H9 (cell line): ENCODE measurements at regions not wholly inside any gene's neighbourhood (a gene's known extent, or its start where the extent isn't known, plus 50 kb on each side); places are given as distances from the start of the nearest gene placed in this dataset.

Experiments
- DNase-seq: peaks from one replicate; pipeline ENCODE4 v3.0.0-alpha.2; 2017
- H2AFZ ChIP-seq: one replicate; pipeline ENCODE4 v1.6.1; 2013; ENCODE audit warnings: mild to moderate bottlenecking, low read length, control low read depth, moderate library complexity
- H2AK5ac ChIP-seq: 2 replicates; pipeline ENCODE4 v1.6.1; 2013; ENCODE audit warnings: low read length, control low read depth, mixed read lengths; ENCODE audit not compliant: insufficient read length
- H2BK120ac ChIP-seq: one replicate; pipeline ENCODE4 v1.6.1; 2013; ENCODE audit warnings: low read depth, mild to moderate bottlenecking, low read length, control low read depth, inconsistent platforms; ENCODE audit not compliant: poor library complexity, severe bottlenecking
- H2BK12ac ChIP-seq: 2 replicates; pipeline ENCODE4 v1.6.1; 2013; ENCODE audit warnings: low read length, control low read depth, mixed read lengths, low read depth; ENCODE audit not compliant: insufficient read length
- H2BK15ac ChIP-seq: 2 replicates; pipeline ENCODE4 v1.6.1; 2013; ENCODE audit warnings: low read depth, low read length, control low read depth
- H2BK20ac ChIP-seq: one replicate; pipeline ENCODE4 v1.6.1; 2013; ENCODE audit warnings: low read depth, mild to moderate bottlenecking, low read length, control low read depth, inconsistent platforms; ENCODE audit not compliant: poor library complexity, severe bottlenecking
- H2BK5ac ChIP-seq: 2 replicates; pipeline ENCODE4 v1.6.1; 2013; ENCODE audit warnings: low read length, control low read depth, mixed read lengths; ENCODE audit not compliant: insufficient read length
- H3K14ac ChIP-seq: 2 replicates; pipeline ENCODE4 v1.6.1; 2013; ENCODE audit warnings: low read length, control low read depth; ENCODE audit not compliant: insufficient read depth
- H3K18ac ChIP-seq: 2 replicates; pipeline ENCODE4 v1.6.1; 2013; ENCODE audit warnings: low read depth, mild to moderate bottlenecking, mixed read lengths, low read length, control low read depth; ENCODE audit not compliant: insufficient read length
- H3K23ac ChIP-seq: 2 replicates; pipeline ENCODE4 v1.6.1; 2013; ENCODE audit warnings: low read length, control low read depth, mixed read lengths, low read depth; ENCODE audit not compliant: insufficient read length
- H3K23me2 ChIP-seq: 2 replicates; pipeline ENCODE4 v1.6.1; 2013; ENCODE audit warnings: low read depth, mild to moderate bottlenecking, mixed read lengths, low read length, control low read depth; ENCODE audit not compliant: insufficient read length, poor library complexity, severe bottlenecking
- H3K27ac ChIP-seq: 2 replicates; pipeline ENCODE4 v1.5.1; 2013; ENCODE audit warnings: low read length, control low read depth, mixed read lengths, low read depth; ENCODE audit not compliant: insufficient read length
- H3K27me3 ChIP-seq: 2 replicates; pipeline ENCODE4 v1.6.1; 2013; ENCODE audit warnings: low read length, control low read depth, inconsistent platforms; ENCODE audit not compliant: insufficient read depth
- H3K4ac ChIP-seq: 2 replicates; pipeline ENCODE4 v1.6.1; 2013; ENCODE audit warnings: low read depth, mild to moderate bottlenecking, control low read depth, inconsistent platforms, low read length, moderate library complexity
- H3K4me1 ChIP-seq: 2 replicates; pipeline ENCODE4 v1.6.1; 2013; ENCODE audit warnings: low read length, control low read depth, inconsistent platforms; ENCODE audit not compliant: insufficient read depth
- H3K4me2 ChIP-seq: 2 replicates; pipeline ENCODE4 v1.6.1; 2013; ENCODE audit warnings: low read length, control low read depth, mixed read lengths; ENCODE audit not compliant: insufficient read length, insufficient read depth
- H3K56ac ChIP-seq: 2 replicates; pipeline ENCODE4 v1.6.1; 2013; ENCODE audit warnings: low read depth, mild to moderate bottlenecking, mixed read lengths, low read length, control low read depth; ENCODE audit not compliant: insufficient read length
- H3K79me1 ChIP-seq: 2 replicates; pipeline ENCODE4 v1.6.1; 2013; ENCODE audit warnings: low read depth, mild to moderate bottlenecking, moderate library complexity, low read length, control low read depth, inconsistent platforms; ENCODE audit not compliant: insufficient read depth, poor library complexity, severe bottlenecking
- H3K79me2 ChIP-seq: 2 replicates; pipeline ENCODE4 v1.6.1; 2013; ENCODE audit warnings: low read length, control low read depth, inconsistent platforms; ENCODE audit not compliant: insufficient read depth
- H3K9ac ChIP-seq: 2 replicates; pipeline ENCODE4 v1.6.1; 2013; ENCODE audit warnings: low read length, control low read depth, mixed read lengths; ENCODE audit not compliant: insufficient read length; ENCODE audit errors: extremely low read depth
- H3K9me3 ChIP-seq: one replicate; pipeline ENCODE4 v1.6.1; 2013; ENCODE audit warnings: low read depth, low read length, inconsistent platforms; ENCODE audit not compliant: control insufficient read depth
- H3T11ph ChIP-seq: one replicate; pipeline ENCODE4 v1.6.1; 2013; ENCODE audit warnings: mild to moderate bottlenecking, low read length, control low read depth, inconsistent platforms
- H4K20me1 ChIP-seq: one replicate; pipeline ENCODE4 v1.6.1; 2013; ENCODE audit not compliant: control insufficient read depth, insufficient read length, insufficient read depth
- H4K5ac ChIP-seq: 2 replicates; pipeline ENCODE4 v1.6.1; 2013; ENCODE audit warnings: low read depth, mild to moderate bottlenecking, mixed read lengths, low read length, control low read depth; ENCODE audit not compliant: insufficient read length
- H4K8ac ChIP-seq: replicated peaks from 2 replicates; pipeline ENCODE4 v1.6.1; 2013; ENCODE audit warnings: low read length, control low read depth, mixed read lengths, low read depth; ENCODE audit not compliant: insufficient read length
- H4K91ac ChIP-seq: 2 replicates; pipeline ENCODE4 v1.6.1; 2013; ENCODE audit warnings: low read depth, mild to moderate bottlenecking, moderate library complexity, mixed read lengths, low read length, control low read depth; ENCODE audit not compliant: insufficient read length
- H3K27ac Mint-ChIP-seq, 3 experiments: 2 replicates in 2 of 3; 3 replicates in 1 of 3; pipeline ENCODE4 v1.8.0; 2020 to 2021; ENCODE audit warnings: mixed read lengths in 3 of 3, mild to moderate bottlenecking in 1 of 3, moderate library complexity in 1 of 3
- H3K27me3 Mint-ChIP-seq: 2 replicates; pipeline ENCODE4 v1.8.0; 2021; ENCODE audit warnings: low read depth, mild to moderate bottlenecking, moderate library complexity, mixed read lengths
- H3K36me3 Mint-ChIP-seq, 3 experiments: 2 replicates in 2 of 3; 3 replicates in 1 of 3; pipeline ENCODE4 v1.8.0; 2020 to 2021; ENCODE audit warnings: low read depth in 3 of 3, mixed read lengths in 3 of 3; ENCODE audit not compliant: insufficient read depth in 1 of 3
- H3K4me1 Mint-ChIP-seq, 2 experiments: 2 replicates each; pipeline ENCODE4 v1.8.0; 2020; ENCODE audit warnings: mixed read lengths in 2 of 2
- H3K4me3 Mint-ChIP-seq, 2 experiments: 2 replicates in 1 of 2; 3 replicates in 1 of 2; pipeline ENCODE4 v1.8.0; 2020 to 2021; ENCODE audit warnings: mild to moderate bottlenecking in 2 of 2, mixed read lengths in 2 of 2, moderate library complexity in 1 of 2
- H3K9me3 Mint-ChIP-seq, 2 experiments: 2 replicates in 1 of 2; 3 replicates in 1 of 2; pipeline ENCODE4 v1.8.0; 2020; ENCODE audit warnings: mild to moderate bottlenecking in 2 of 2, mixed read lengths in 2 of 2, moderate library complexity in 1 of 2
- CTCF ChIP-seq: fragments of 200-600 bp; sonication (generic); conservative IDR thresholded peaks from 3 replicates; pipeline ENCODE4 v1.8.0; 2021; ENCODE audit warnings: antibody characterized with exemption, mild to moderate bottlenecking
- WGBS: extraction: QIAGEN DNeasy Blood & Tissue Kit; methylation state at CpG from one replicate; pipeline ENCODE4 v1.1.7; 2013; ENCODE audit warnings: missing lambda C conversion rate, low lambda C conversion rate, mixed read lengths; ENCODE audit not compliant: insufficient read length; ENCODE audit errors: extremely low coverage; 5-methylcytosine and 5-hydroxymethylcytosine counted together

GRCh38 chr6:2381872-2382661 is 136.7 kb upstream of the GMDS start:
- H3K27ac Mint-ChIP-seq: no peak overlapping the region
- no peak overlapping the region for H2AFZ ChIP-seq
- WGBS: no CpG with 5 or more reads among the region's 18 CpGs

More at GRCh38 chr6:2381872-2382661, 136.7 kb upstream of the GMDS start:
- no peak overlapping the region for H3K9ac ChIP-seq
- H3K79me1 ChIP-seq: no peaks in the 10 kb centered on the region
- H3K14ac ChIP-seq: no peak overlapping the region
- H3K4me2 ChIP-seq: no peak overlapping the region
- H2BK120ac ChIP-seq: no peak overlapping the region
- no peak overlapping the region for H2BK15ac ChIP-seq
- no peaks in the 10 kb centered on the region for H3K27me3 Mint-ChIP-seq
- no peaks in the 10 kb centered on the region for H3K23me2 ChIP-seq
- no peak for DNase-seq
- H3K4me1 Mint-ChIP-seq: no peaks in the 10 kb centered on the region
- H2BK12ac ChIP-seq: no peak overlapping the region
- no peaks in the 10 kb centered on the region for H3K4me1 ChIP-seq
- peaks cover 0 to 4% (median 0%) of the 10 kb centered on the region in 3 experiments; a peak in 2 of 7 replicates for H3K36me3 Mint-ChIP-seq
- H3K56ac ChIP-seq: no peak overlapping the region
- no peak overlapping the region for H2BK20ac ChIP-seq
- H4K91ac ChIP-seq: no peak overlapping the region
- no peaks in the 10 kb centered on the region for H3K79me2 ChIP-seq
- H3K9me3 ChIP-seq: no peaks in the 10 kb centered on the region
- H3K4ac ChIP-seq: no peak overlapping the region
- no peak overlapping the region for H3K27ac ChIP-seq
- H3T11ph ChIP-seq: no peak overlapping the region
- H3K27me3 ChIP-seq: no peaks in the 10 kb centered on the region
- H4K20me1 ChIP-seq: no peaks in the 10 kb centered on the region
- H2BK5ac ChIP-seq: no peak overlapping the region
- H2AK5ac ChIP-seq: no peak overlapping the region
- no peak overlapping the region for H3K23ac ChIP-seq
- H3K9me3 Mint-ChIP-seq: peaks cover 3% of the 10 kb centered on the region in 2 experiments; a peak in 2 of 5 replicates
- no peak for TF ChIP-seq CTCF
- no peak overlapping the region for H3K4me3 Mint-ChIP-seq
- no peak overlapping the region for H4K5ac ChIP-seq
- no peak overlapping the region for H4K8ac ChIP-seq
- no peak overlapping the region for H3K18ac ChIP-seq
